HG02610 (cell line): ENCODE measurements at regions not wholly inside any gene's neighbourhood (a gene's known extent, or its start where the extent isn't known, plus 50 kb on each side); places are given as distances from the start of the nearest gene placed in this dataset.
"Not testable (repeated sequence)": the region's sequence is repeated elsewhere in the genome, so short reads cannot be mapped to it uniquely, and the experiment has no call there.

Experiments used
- ATAC-seq: cut with Tn5 transposase; IDR thresholded peaks from one replicate; pipeline ENCODE4 v1.9.1; 2021; ENCODE audit warnings: mild to moderate bottlenecking, moderate library complexity; ENCODE audit not compliant: unreplicated experiment

- ATAC-seq: no peak
These were observed 1126.2 kb downstream of the TYW1 start for GRCh38 chr7:68122801-68123200.

GRCh38 chr7:68125168-68125567 lies 1128.5 kb downstream of the TYW1 start:
- ATAC-seq: no peak

- no peak for ATAC-seq
These were observed 1136.4 kb downstream of the TYW1 start for GRCh38 chr7:68133045-68133444.

- ATAC-seq: no peak
These were observed 1146.7 kb downstream of the TYW1 start for GRCh38 chr7:68143345-68143744.

GRCh38 chr7:68146983-68147382 lies 1150.3 kb downstream of the TYW1 start:
- no peak for ATAC-seq

- ATAC-seq: no peak
These were observed 1151.1 kb downstream of the TYW1 start for GRCh38 chr7:68147614-68148238.

- ATAC-seq: no peak
These were observed 1151.8 kb downstream of the TYW1 start for GRCh38 chr7:68148440-68148839.

- no peak for ATAC-seq
These were observed 1155.6 kb downstream of the TYW1 start for GRCh38 chr7:68152205-68152604.

GRCh38 chr7:68155676-68156075 lies 1159.0 kb downstream of the TYW1 start:
- ATAC-seq: no peak

- ATAC-seq: no peak
These were observed 1162.2 kb downstream of the TYW1 start for GRCh38 chr7:68158686-68159295.

GRCh38 chr7:68162712-68163111 lies 1166.1 kb downstream of the TYW1 start:
- ATAC-seq: no peak

GRCh38 chr7:68166525-68166924 lies 1169.9 kb downstream of the TYW1 start:
- no peak for ATAC-seq

- ATAC-seq: no peak
These were observed 1176.9 kb downstream of the TYW1 start for GRCh38 chr7:68173513-68173912.

- no peak for ATAC-seq
These were observed 1180.3 kb downstream of the TYW1 start for GRCh38 chr7:68176974-68177373.

GRCh38 chr7:68180761-68181160 lies 1184.1 kb downstream of the TYW1 start:
- ATAC-seq: no peak

GRCh38 chr7:68183176-68183575 lies 1186.5 kb downstream of the TYW1 start:
- ATAC-seq: no peak

GRCh38 chr7:68185631-68186456 lies 1189.2 kb downstream of the TYW1 start:
- ATAC-seq: no peak

GRCh38 chr7:68187532-68187931 lies 1190.9 kb downstream of the TYW1 start:
- no peak for ATAC-seq

GRCh38 chr7:68192941-68193340 lies 1196.3 kb downstream of the TYW1 start:
- no peak for ATAC-seq

- ATAC-seq: not testable (repeated sequence)
These were observed 1199.0 kb downstream of the TYW1 start for GRCh38 chr7:68195642-68196041.

GRCh38 chr7:68200051-68200670 lies 1203.5 kb downstream of the TYW1 start:
- no peak for ATAC-seq

GRCh38 chr7:68203251-68203650 lies 1206.6 kb downstream of the TYW1 start:
- no peak for ATAC-seq
